ENCODE measurements at regions not wholly inside any gene's neighbourhood (a gene's known extent, or its start where the extent isn't known, plus 50 kb on each side); places are given as distances from the start of the nearest gene placed in this dataset.
A peak's percentile ranks its signal among the peaks of the same experiment; 100 is the strongest.

- DNase-seq (no peak), ATAC-seq (no peak)
- intact Hi-C loops (cut with DNase I, micrococcal nuclease) = no loop called here
These were observed 185.1 kb upstream of the CCND2 start for GRCh38 chr12:4088451-4088850.

GRCh38 chr12:4086481-4086880 lies 187.1 kb upstream of the CCND2 start:
- ATAC-seq (no peak), DNase-seq (no peak)
- intact Hi-C loops (cut with DNase I, micrococcal nuclease) = no loop called here

- intact Hi-C loops (cut with DNase I, micrococcal nuclease) = no loop called here
- ATAC-seq = no peak
- no peak for DNase-seq
These were observed 189.0 kb upstream of the CCND2 start for GRCh38 chr12:4084573-4084972.

- DNase-seq (no peak), ATAC-seq (no peak)
- intact Hi-C loops (cut with DNase I, micrococcal nuclease) = no loop called here
These were observed 190.7 kb upstream of the CCND2 start for GRCh38 chr12:4082809-4083403.

GRCh38 chr12:4080213-4080612 lies 193.3 kb upstream of the CCND2 start:
- intact Hi-C loops (cut with DNase I, micrococcal nuclease) = no loop called here
- peak in 1 of 2 donors; percentile 17 for DNase-seq
- peak; percentile 76 for ATAC-seq

- DNase-seq (no peak), ATAC-seq (no peak)
These were observed 199.4 kb upstream of the CCND2 start for GRCh38 chr12:4074129-4074528.

GRCh38 chr12:4069670-4070010 lies 196.4 kb upstream of the PARP11 start:
- DNase-seq (no peak), ATAC-seq (no peak)
- intact Hi-C loops (cut with DNase I, micrococcal nuclease) = no loop called here

More at GRCh38 chr12:4074129-4074528, 199.4 kb upstream of the CCND2 start:
- intact Hi-C loops (cut with DNase I, micrococcal nuclease) = no loop called here

GRCh38 chr12:4068981-4069669 lies 195.9 kb upstream of the PARP11 start:
- intact Hi-C loops (cut with DNase I, micrococcal nuclease) = no loop called here
- DNase-seq = no peak
- no peak for ATAC-seq

GRCh38 chr12:4064008-4064407 lies 190.8 kb upstream of the PARP11 start:
- no peak for DNase-seq
- ATAC-seq = no peak
- intact Hi-C loops (cut with DNase I, micrococcal nuclease) = no loop called here

- intact Hi-C loops (cut with DNase I, micrococcal nuclease) = no loop called here
- no peak for DNase-seq
These were observed 186.8 kb upstream of the PARP11 start for GRCh38 chr12:4059898-4060568.

GRCh38 chr12:4056910-4057845 lies 184.0 kb upstream of the PARP11 start:
- intact Hi-C loops (cut with DNase I, micrococcal nuclease) = no loop called here
- DNase-seq = no peak
- ATAC-seq = peak; percentile 67

More at GRCh38 chr12:4059898-4060568, 186.8 kb upstream of the PARP11 start:
- ATAC-seq = no peak

- intact Hi-C loops (cut with DNase I, micrococcal nuclease) = no loop called here
- peak; percentile 84 for ATAC-seq
- no peak for DNase-seq
These were observed 181.4 kb upstream of the PARP11 start for GRCh38 chr12:4054630-4055029.

GRCh38 chr12:4052691-4053090 lies 179.5 kb upstream of the PARP11 start:
- ATAC-seq (no peak), DNase-seq (no peak)
- intact Hi-C loops (cut with DNase I, micrococcal nuclease) = no loop called here

- no peak for ATAC-seq
- intact Hi-C loops (cut with DNase I, micrococcal nuclease) = no loop called here
These were observed 178.4 kb upstream of the PARP11 start for GRCh38 chr12:4051596-4051995.

GRCh38 chr12:4050340-4050739 lies 177.1 kb upstream of the PARP11 start:
- ATAC-seq (no peak), DNase-seq (no peak)
- intact Hi-C loops (cut with DNase I, micrococcal nuclease) = no loop called here

More at GRCh38 chr12:4051596-4051995, 178.4 kb upstream of the PARP11 start:
- no peak for DNase-seq

- ATAC-seq (no peak), DNase-seq (no peak)
- intact Hi-C loops (cut with DNase I, micrococcal nuclease) = no loop called here
These were observed 176.3 kb upstream of the PARP11 start for GRCh38 chr12:4049298-4050080.

- intact Hi-C loops (cut with DNase I, micrococcal nuclease) = no loop called here
- no peak for DNase-seq
- ATAC-seq = no peak
These were observed 174.2 kb upstream of the PARP11 start for GRCh38 chr12:4047421-4047820.

GRCh38 chr12:4046495-4046840 lies 173.3 kb upstream of the PARP11 start:
- peak; percentile 91 for ATAC-seq
- DNase-seq = no peak
- intact Hi-C loops (cut with DNase I, micrococcal nuclease) = no loop called here

Measured in left colon (tissue), 2 donors.